ENCODE measurements at regions not wholly inside any gene's neighbourhood (a gene's known extent, or its start where the extent isn't known, plus 50 kb on each side); places are given as distances from the start of the nearest gene placed in this dataset.

- no peak for DNase-seq
- Histone ChIP-seq H3K4me3 (no peak overlapping the region), H3K79me2 (ENCODE audit: insufficient read depth) (no peaks in the 10 kb centered on the region), H3K27me3 (replicated peaks; ENCODE audit: insufficient read depth) (no peaks in the 10 kb centered on the region), H3K9me2 (ENCODE audit: insufficient read depth) (no peaks in the 10 kb centered on the region; the same call in 1 of the 2 replicates), H3K4me1 (ENCODE audit: insufficient read depth) (no peaks in the 10 kb centered on the region), H3K36me3 (ENCODE audit: low read depth) (no peaks in the 10 kb centered on the region), H3K9me3 (ENCODE audit: low read depth) (no peaks in the 10 kb centered on the region), H2AFZ (no peak overlapping the region), H3K4me2 (ENCODE audit: unreplicated experiment) (no peak overlapping the region), H4K20me1 (ENCODE audit: insufficient read depth) (no peaks in the 10 kb centered on the region), H3K9ac (no peak overlapping the region), H3K27ac (no peak overlapping the region), H3F3A (ENCODE audit: insufficient read depth) (no peaks in the 10 kb centered on the region)
- TF ChIP-seq EZH2phosphoT487 (IDR thresholded peaks at IDR 0.05; ENCODE audit: insufficient read depth, low read depth) (no peak), EZH2 (IDR thresholded peaks at IDR 0.05; ENCODE audit: insufficient read depth, poor library complexity, severe bottlenecking) (no peak)
- in situ Hi-C loops (cut with MboI), result no loop called here
- 0 to 5% methylated on average over 1 of the region's 1 CpG for WGBS, 2 experiments (ENCODE audit: low coverage in 1 of 2, low lambda C conversion rate in 2 of 2, missing lambda C conversion rate in 2 of 2)
These were observed 446.1 kb downstream of the PRELID2 start for GRCh38 chr5:145389047-145389446.

- TF ChIP-seq EZH2phosphoT487 (IDR thresholded peaks at IDR 0.05; ENCODE audit: insufficient read depth, low read depth) (no peak), EZH2 (IDR thresholded peaks at IDR 0.05; ENCODE audit: insufficient read depth, poor library complexity, severe bottlenecking) (no peak)
- H4K20me1 ChIP-seq (ENCODE audit: insufficient read depth), result no peaks in the 10 kb centered on the region
- no peaks in the 10 kb centered on the region for H3K79me2 ChIP-seq (ENCODE audit: insufficient read depth)
- in situ Hi-C loops (cut with MboI), result no loop called here
- no peaks in the 10 kb centered on the region for H3F3A ChIP-seq (ENCODE audit: insufficient read depth)
- H3K4me3 ChIP-seq, result no peak overlapping the region
- H3K9me3 ChIP-seq (ENCODE audit: low read depth), result no peaks in the 10 kb centered on the region
- no peak overlapping the region for H3K9ac ChIP-seq
- no peak overlapping the region for H2AFZ ChIP-seq
- no peak for DNase-seq
- no peak overlapping the region for H3K4me2 ChIP-seq (ENCODE audit: unreplicated experiment)
- no peaks in the 10 kb centered on the region for H3K36me3 ChIP-seq (ENCODE audit: low read depth)
- H3K27ac ChIP-seq, result no peak overlapping the region
- H3K4me1 ChIP-seq (ENCODE audit: insufficient read depth), result no peaks in the 10 kb centered on the region
- no peaks in the 10 kb centered on the region for H3K27me3 ChIP-seq (replicated peaks; ENCODE audit: insufficient read depth)
- H3K9me2 ChIP-seq (ENCODE audit: insufficient read depth), result no peaks in the 10 kb centered on the region; the same call in 1 of the 2 replicates
- WGBS, 2 experiments (ENCODE audit: low coverage in 1 of 2, low lambda C conversion rate in 2 of 2, missing lambda C conversion rate in 2 of 2), result 100% methylated on average over 2 of the region's 2 CpGs
These were observed 449.9 kb downstream of the PRELID2 start for GRCh38 chr5:145385276-145385675.

- 26 to 29% methylated on average over 1 of the region's 1 CpG for WGBS, 2 experiments (ENCODE audit: low coverage in 1 of 2, low lambda C conversion rate in 2 of 2, missing lambda C conversion rate in 2 of 2)
- in situ Hi-C loops (cut with MboI), result no loop called here
- Histone ChIP-seq H3K4me1 (ENCODE audit: insufficient read depth) (peaks cover 4% of the 10 kb centered on the region; the same call in 1 of the 2 replicates), H3K4me3 (no peak overlapping the region), H3K4me2 (ENCODE audit: unreplicated experiment) (no peak overlapping the region), H3F3A (ENCODE audit: insufficient read depth) (no peaks in the 10 kb centered on the region), H3K9me3 (ENCODE audit: low read depth) (no peaks in the 10 kb centered on the region), H2AFZ (no peak overlapping the region), H3K9ac (no peak overlapping the region), H3K79me2 (ENCODE audit: insufficient read depth) (no peaks in the 10 kb centered on the region), H3K9me2 (ENCODE audit: insufficient read depth) (no peaks in the 10 kb centered on the region), H4K20me1 (ENCODE audit: insufficient read depth) (no peaks in the 10 kb centered on the region), H3K27me3 (replicated peaks; ENCODE audit: insufficient read depth) (no peaks in the 10 kb centered on the region), H3K27ac (no peak overlapping the region), H3K36me3 (ENCODE audit: low read depth) (no peaks in the 10 kb centered on the region)
- DNase-seq, result no peak
- TF ChIP-seq EZH2 (IDR thresholded peaks at IDR 0.05; ENCODE audit: insufficient read depth, poor library complexity, severe bottlenecking) (no peak), EZH2phosphoT487 (IDR thresholded peaks at IDR 0.05; ENCODE audit: insufficient read depth, low read depth) (no peak)
These were observed 456.9 kb downstream of the PRELID2 start for GRCh38 chr5:145378226-145378625.

- Histone ChIP-seq H3K9ac (no peak overlapping the region), H3K4me1 (ENCODE audit: insufficient read depth) (peaks cover 4% of the 10 kb centered on the region; the same call in 1 of the 2 replicates), H2AFZ (no peak overlapping the region), H3K4me2 (ENCODE audit: unreplicated experiment) (no peak overlapping the region), H3K9me3 (ENCODE audit: low read depth) (no peaks in the 10 kb centered on the region), H3K27me3 (replicated peaks; ENCODE audit: insufficient read depth) (no peaks in the 10 kb centered on the region), H3K27ac (no peak overlapping the region), H3F3A (ENCODE audit: insufficient read depth) (no peaks in the 10 kb centered on the region), H3K79me2 (ENCODE audit: insufficient read depth) (no peaks in the 10 kb centered on the region), H3K9me2 (ENCODE audit: insufficient read depth) (no peaks in the 10 kb centered on the region), H3K36me3 (ENCODE audit: low read depth) (no peaks in the 10 kb centered on the region), H3K4me3 (no peak overlapping the region), H4K20me1 (ENCODE audit: insufficient read depth) (no peaks in the 10 kb centered on the region)
- DNase-seq, result no peak
- WGBS, 2 experiments (ENCODE audit: low coverage in 1 of 2, low lambda C conversion rate in 2 of 2, missing lambda C conversion rate in 2 of 2), result 31 to 47% methylated on average over 2 of the region's 2 CpGs
- no peak for TF ChIP-seq EZH2phosphoT487 (IDR thresholded peaks at IDR 0.05; ENCODE audit: insufficient read depth, low read depth)
- no peak for TF ChIP-seq EZH2 (IDR thresholded peaks at IDR 0.05; ENCODE audit: insufficient read depth, poor library complexity, severe bottlenecking)
- in situ Hi-C loops (cut with MboI), result no loop called here
These were observed 459.6 kb downstream of the PRELID2 start for GRCh38 chr5:145375521-145375920.

- Histone ChIP-seq H2AFZ (no peak overlapping the region), H3K36me3 (ENCODE audit: low read depth) (no peaks in the 10 kb centered on the region), H3K27me3 (replicated peaks; ENCODE audit: insufficient read depth) (no peaks in the 10 kb centered on the region), H3K4me2 (ENCODE audit: unreplicated experiment) (no peak overlapping the region), H4K20me1 (ENCODE audit: insufficient read depth) (no peaks in the 10 kb centered on the region), H3K27ac (no peak overlapping the region), H3F3A (ENCODE audit: insufficient read depth) (peaks cover 36% of the 10 kb centered on the region), H3K9me3 (ENCODE audit: low read depth) (no peaks in the 10 kb centered on the region), H3K9me2 (ENCODE audit: insufficient read depth) (no peaks in the 10 kb centered on the region), H3K4me1 (ENCODE audit: insufficient read depth) (peaks cover 41% of the 10 kb centered on the region), H3K4me3 (no peak overlapping the region), H3K9ac (no peak overlapping the region), H3K79me2 (ENCODE audit: insufficient read depth) (no peaks in the 10 kb centered on the region)
- 88 to 92% methylated on average over 3 of the region's 3 CpGs for WGBS, 2 experiments (ENCODE audit: low coverage in 1 of 2, low lambda C conversion rate in 2 of 2, missing lambda C conversion rate in 2 of 2)
- in situ Hi-C loops (cut with MboI), result no loop called here
- TF ChIP-seq EZH2 (IDR thresholded peaks at IDR 0.05; ENCODE audit: insufficient read depth, poor library complexity, severe bottlenecking), result no peak
- no peak for TF ChIP-seq EZH2phosphoT487 (IDR thresholded peaks at IDR 0.05; ENCODE audit: insufficient read depth, low read depth)
- no peak for DNase-seq
These were observed 469.7 kb downstream of the PRELID2 start for GRCh38 chr5:145365464-145365863.
